Cardiac muscle cell (in vitro differentiated cells and primary cell): ENCODE measurements at regions not wholly inside any gene's neighbourhood (a gene's known extent, or its start where the extent isn't known, plus 50 kb on each side); places are given as distances from the start of the nearest gene placed in this dataset.
A peak's percentile ranks its signal among the peaks of the same experiment; 100 is the strongest.
"Not testable (repeated sequence)": the region's sequence is repeated elsewhere in the genome, so short reads cannot be mapped to it uniquely, and the experiment has no call there.

Experiments used
- DNase-seq, 2 donors: peaks; one replicate each; pipeline versions ENCODE4 v3.0.0 to v3.0.0-alpha.2; 2010 to 2017; ENCODE audit warnings: low read depth in 1 of 2, low spot score in 1 of 2
- H3K27ac ChIP-seq: fragments of 200-600 bp; sonication (generic); 2 replicates; pipeline ENCODE4 v1.5.1; 2016
- H3K27me3 ChIP-seq: fragments of 200-600 bp; sonication (generic); 2 replicates; pipeline ENCODE4 v1.6.0; 2016; ENCODE audit warnings: control low read depth
- H3K36me3 ChIP-seq: fragments of 200-600 bp; sonication (generic); 2 replicates; pipeline ENCODE4 v1.5.1; 2016; ENCODE audit warnings: control low read depth
- H3K4me1 ChIP-seq: fragments of 200-600 bp; sonication (generic); 2 replicates; pipeline ENCODE4 v1.8.1; 2017; ENCODE audit warnings: low read depth, mild to moderate bottlenecking, mixed run types
- H3K4me3 ChIP-seq: fragments of 200-600 bp; sonication (generic); 2 replicates; pipeline ENCODE4 v1.5.1; 2016; ENCODE audit warnings: mild to moderate bottlenecking
- H3K9me3 ChIP-seq: fragments of 200-600 bp; sonication (generic); 2 replicates; pipeline ENCODE4 v1.5.1; 2017; ENCODE audit warnings: low read depth, mild to moderate bottlenecking, control low read depth

DNA sequence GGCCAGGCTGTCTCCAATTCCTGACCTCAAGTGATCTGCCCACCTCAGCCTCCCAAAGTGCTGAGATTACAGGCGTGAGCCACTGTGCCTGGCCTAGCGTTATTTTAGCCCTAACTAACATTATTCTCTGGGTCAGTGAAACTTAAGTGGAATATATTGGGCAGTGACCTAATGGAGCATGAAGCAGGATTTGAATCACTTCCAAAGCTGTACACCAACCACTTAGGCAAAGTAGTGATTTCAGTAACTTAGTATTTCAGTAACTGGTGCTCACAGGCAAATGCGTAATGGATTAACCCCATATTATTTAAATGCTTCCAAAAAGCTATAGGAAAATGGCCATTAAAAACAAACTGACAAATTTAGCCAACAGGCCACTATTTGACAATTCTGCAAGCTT, 142.6 kb downstream of the FAM72B start:
- not testable (repeated sequence) for DNase-seq, H3K36me3 ChIP-seq, H3K27ac ChIP-seq, H3K9me3 ChIP-seq, H3K27me3 ChIP-seq, H3K4me1 ChIP-seq, H3K4me3 ChIP-seq

DNA sequence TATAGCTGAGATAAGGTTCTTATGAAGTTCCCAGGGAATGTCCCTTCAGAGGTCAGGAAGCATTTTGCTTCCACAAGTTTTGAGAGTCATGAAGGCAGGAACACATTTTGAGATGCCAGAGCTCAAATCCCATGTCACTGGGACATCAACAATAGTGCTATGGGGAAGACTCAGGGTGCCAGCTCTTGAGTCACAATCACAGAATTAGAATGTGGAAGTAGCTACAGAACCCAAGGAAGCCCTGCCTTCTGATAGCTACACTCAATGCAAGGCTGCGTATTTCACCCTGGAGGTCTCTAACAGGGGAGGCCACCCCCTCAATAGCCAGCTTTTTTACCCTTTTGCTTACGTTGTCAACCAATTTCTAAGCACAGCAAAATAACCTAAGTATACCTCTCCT, 141.3 kb downstream of the FAM72B start:
- H3K36me3 ChIP-seq = not testable (repeated sequence)

DNA sequence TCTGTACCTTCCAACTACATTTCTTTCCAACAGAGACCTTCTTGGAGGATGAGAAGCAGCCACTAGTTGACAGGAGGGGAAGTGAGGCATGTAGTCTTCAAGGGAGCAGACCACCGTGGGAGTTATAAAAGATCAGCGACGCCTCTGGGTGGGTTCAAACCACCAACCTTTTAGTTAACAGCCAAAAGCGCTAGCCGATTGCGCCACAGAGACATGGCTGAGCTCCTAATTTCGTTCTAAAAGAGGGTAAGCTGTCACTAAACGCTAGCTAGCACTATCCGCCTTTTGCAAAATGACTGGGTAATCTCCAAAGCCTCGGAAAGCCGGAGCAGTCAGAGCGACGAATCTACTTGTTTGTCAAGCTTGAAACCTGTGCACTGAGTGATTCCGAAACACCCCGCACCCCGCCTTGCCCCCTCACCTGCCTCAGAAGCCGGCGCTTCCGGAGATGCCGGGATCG, 135.8 kb downstream of the FAM72B start:
- not testable (repeated sequence) for H3K27ac ChIP-seq, DNase-seq, H3K9me3 ChIP-seq, H3K4me3 ChIP-seq, H3K36me3 ChIP-seq, H3K4me1 ChIP-seq
- peaks cover 42% of the 10 kb centered on the region for H3K27me3 ChIP-seq

More for the DNA sequence above, 141.3 kb downstream of the FAM72B start:
- H3K4me1 ChIP-seq, H3K9me3 ChIP-seq, H3K27ac ChIP-seq, H3K27me3 ChIP-seq, DNase-seq, H3K4me3 ChIP-seq: not testable (repeated sequence)

DNA sequence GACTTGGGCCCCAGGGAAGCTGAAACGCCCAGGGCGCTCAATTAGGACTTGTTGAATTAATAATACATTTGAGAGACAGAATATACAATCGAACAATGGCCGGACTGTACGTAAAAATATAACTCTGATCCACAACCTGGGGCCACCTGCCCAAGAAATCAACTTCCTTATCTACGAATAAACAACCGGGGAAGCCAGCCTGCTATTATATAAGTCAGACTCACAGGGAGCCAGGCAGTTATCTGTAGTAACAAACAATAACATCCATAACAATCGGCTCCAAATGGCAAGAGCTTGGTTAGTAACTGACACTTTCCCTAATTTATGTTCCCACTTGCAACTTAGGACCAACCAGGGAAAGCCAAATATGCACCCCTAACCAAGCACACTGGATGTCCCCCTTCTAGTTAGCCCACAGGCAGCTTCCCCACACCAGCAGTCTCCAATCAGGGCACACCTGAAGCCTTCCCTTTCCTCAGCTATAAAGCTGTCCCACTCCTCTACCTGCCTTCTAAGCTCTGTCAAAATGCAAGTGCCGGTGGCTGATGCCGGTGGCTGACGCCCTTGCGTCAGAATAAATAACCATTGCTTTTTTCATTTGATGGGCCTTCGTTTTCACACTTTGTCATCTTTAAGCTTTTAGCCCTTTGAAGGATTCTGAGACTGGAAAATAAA, 135.2 kb downstream of the FAM72B start:
- H3K27ac ChIP-seq, H3K36me3 ChIP-seq, H3K4me3 ChIP-seq, H3K9me3 ChIP-seq, H3K4me1 ChIP-seq, DNase-seq: not testable (repeated sequence)
- peaks cover 42% of the 10 kb centered on the region for H3K27me3 ChIP-seq

DNA sequence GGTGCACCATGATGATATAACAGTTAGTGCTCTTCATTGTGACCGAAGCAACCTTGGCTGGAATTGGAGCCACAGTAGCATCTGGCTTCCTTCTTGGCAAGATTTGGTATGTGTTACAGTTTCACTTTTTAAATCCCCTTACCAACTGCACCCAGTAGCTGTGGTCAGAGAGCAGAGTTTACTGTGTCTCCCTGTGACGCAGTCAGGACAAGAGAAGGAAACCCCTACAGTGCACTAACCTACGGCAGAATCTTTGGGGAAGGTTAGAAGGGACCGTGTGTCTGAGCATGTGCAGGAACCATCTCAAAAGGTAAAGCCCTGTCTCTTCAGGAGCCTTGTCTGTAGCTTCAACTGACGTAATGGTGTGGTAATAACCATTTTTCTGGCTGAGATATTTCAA, 134.0 kb downstream of the FAM72B start:
- not testable (repeated sequence) for H3K27ac ChIP-seq, H3K4me1 ChIP-seq, H3K36me3 ChIP-seq, H3K4me3 ChIP-seq, DNase-seq, H3K9me3 ChIP-seq
- H3K27me3 ChIP-seq = peaks cover 42% of the 10 kb centered on the region

DNA sequence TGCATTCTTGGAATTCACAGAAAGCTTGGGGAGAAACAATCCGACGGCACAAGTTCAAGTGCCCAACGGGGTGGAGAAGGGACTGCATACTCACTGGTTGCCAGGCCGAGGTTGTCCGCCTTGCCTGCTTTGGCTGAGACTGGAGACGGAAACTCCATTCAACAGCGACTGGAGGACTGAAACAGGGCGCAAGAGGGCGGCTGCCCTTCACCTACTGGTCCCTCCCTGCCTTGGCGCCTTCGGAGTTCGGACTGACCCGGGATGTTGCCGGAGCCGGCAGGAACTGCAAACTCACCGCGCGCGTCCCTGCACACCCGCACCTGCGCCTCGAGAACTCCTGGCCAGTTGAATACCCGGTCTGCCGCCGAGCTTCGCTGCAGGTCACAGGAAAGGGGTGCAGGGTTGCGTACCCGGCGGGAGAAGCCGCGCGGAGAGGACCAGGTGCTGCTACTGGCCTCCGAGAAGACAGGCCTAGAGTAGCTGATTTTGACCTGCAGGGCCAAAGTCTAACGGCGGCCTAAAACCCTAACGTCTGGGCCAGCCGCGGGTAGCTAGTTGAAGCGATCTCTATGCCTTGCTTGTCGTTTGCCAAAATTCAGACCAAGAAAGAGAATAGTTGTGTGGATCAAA, 132.9 kb downstream of the FAM72B start:
- H3K4me1 ChIP-seq, DNase-seq: not testable (repeated sequence)
- H3K27me3 ChIP-seq = peaks cover 45% of the 10 kb centered on the region

DNA sequence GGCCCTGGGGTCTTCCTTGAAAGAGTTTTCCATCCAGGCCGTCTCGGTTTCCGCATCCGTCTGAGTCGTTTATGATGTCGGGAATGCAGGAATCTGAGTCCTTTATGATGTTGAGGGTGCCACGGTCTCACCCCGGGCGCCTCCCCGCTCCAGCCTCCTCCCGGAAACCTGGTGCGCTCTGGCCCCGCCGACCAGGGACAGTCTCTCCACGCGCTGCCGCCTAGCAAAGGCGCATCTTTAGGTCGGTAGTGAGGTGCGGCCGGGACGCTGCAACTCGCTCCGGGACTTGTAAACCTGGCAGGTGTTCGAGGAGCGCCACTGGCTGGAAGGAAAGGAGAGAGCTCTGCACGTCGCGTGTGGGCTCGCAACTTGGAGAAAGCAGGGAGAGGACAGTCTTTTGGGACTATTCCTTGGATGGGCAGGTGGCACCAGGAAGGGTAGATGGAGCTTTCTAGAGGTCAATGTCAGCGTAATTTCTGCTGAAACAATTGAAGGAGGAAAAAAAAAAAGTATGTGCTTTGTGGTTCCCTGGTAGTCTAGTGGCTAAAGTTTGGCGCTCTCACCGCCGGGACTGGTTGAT, 132.0 kb downstream of the FAM72B start:
- not testable (repeated sequence) for H3K27ac ChIP-seq, H3K9me3 ChIP-seq, H3K4me1 ChIP-seq, H3K4me3 ChIP-seq, H3K36me3 ChIP-seq, DNase-seq
- H3K27me3 ChIP-seq = peaks cover 45% of the 10 kb centered on the region

More for the DNA sequence above, 132.9 kb downstream of the FAM72B start:
- H3K27ac ChIP-seq, H3K9me3 ChIP-seq, H3K36me3 ChIP-seq, H3K4me3 ChIP-seq: not testable (repeated sequence)

DNA sequence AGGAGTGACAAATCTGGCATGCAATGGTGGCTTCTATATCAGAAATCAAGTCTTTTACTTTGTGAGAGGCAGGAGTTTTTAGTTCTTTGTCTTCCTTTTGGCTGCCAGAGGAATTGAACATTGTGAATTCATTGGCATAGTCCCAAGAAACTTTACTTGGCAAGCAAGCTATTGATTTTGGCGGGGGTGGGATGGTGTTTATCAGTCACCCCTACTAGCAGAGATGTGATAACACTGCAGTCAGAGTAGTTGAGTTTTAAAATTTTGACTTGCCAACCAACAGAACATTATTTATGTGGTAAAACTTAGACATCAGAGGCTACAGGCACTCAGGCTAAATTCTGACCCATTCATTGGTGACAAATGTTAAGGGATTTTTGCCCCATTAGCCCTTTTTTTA, 129.2 kb downstream of the FAM72B start:
- not testable (repeated sequence) for H3K36me3 ChIP-seq, H3K27ac ChIP-seq, H3K9me3 ChIP-seq, H3K4me3 ChIP-seq, H3K4me1 ChIP-seq
- H3K27me3 ChIP-seq = peaks cover 32% of the 10 kb centered on the region
- peak in 1 of 2 donors; percentile 11 for DNase-seq

DNA sequence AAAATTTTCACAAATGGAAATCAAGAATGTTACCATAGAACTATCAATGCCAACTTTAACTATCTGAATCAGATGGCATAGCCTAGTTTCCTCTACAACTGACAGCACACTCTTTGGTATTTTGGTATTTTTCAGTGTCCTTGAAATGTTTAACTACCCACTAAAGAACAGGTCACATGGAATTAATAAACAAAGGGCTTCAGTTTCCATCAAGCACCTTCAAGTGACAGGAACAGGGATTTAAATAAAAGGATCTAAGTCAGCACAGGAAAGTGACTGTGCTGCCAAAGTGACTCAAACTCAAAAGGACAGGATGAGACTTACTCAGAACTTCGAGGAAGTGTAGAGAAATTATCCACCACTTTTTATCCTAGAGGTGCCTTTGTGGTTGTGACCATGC, 117.2 kb downstream of the FAM72B start:
- H3K36me3 ChIP-seq, DNase-seq, H3K9me3 ChIP-seq, H3K27me3 ChIP-seq, H3K4me1 ChIP-seq, H3K27ac ChIP-seq, H3K4me3 ChIP-seq: not testable (repeated sequence)

DNA sequence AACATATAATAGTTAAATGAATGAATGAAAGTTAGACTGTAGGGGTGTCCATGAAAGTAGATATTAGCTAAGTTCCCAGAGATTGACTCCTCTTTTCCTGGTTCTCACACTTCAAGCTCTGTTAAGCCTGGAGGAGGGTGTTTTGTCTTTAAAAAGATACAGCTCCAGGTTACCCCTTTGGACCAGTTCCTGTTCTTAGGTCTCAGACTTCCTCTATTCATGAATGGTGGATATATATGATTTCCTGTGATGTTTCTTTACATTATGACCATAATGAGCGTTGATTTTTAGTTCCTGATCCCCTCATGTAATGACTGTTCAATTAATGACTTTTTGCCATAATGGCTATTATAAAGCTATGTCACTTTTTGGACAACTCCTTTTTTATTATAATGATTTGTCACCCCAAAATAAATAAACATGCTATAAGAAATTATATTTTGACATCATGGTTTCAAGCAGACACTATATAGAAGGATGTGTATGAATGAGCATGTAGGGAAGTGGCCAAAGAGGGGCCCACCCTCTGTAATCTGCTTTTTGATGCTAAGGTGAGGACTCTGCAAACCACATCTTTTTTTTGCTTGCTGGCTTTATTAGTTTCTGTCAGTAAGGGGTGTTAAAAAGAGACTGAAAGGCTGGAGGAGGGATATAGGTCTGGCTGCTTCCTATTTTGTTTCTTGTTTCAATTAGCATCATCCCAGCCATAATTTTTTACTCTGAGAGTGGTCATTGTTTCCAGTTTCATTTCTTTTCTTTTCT, 115.2 kb downstream of the FAM72B start:
- not testable (repeated sequence) for H3K36me3 ChIP-seq, H3K4me3 ChIP-seq, H3K27ac ChIP-seq, H3K4me1 ChIP-seq, DNase-seq, H3K27me3 ChIP-seq, H3K9me3 ChIP-seq

DNA sequence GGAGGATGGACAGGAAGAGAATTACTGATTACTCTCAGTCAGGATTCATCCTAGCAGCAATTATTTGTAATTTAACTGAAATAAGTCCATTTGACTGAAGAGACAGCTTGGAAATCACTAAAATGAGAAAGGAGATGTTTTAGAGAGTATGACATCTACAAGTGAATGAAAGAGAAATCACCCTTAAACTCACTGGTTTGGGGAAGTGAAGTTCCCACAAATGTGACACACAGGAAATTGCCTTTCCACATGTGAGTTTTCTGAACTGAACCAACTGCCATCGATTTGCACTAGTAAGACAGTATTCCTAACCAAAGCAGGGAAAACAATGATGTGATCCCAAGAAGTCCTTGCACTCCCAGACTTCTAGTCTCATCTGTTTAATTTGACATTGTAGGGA, 110.3 kb downstream of the FAM72B start:
- not testable (repeated sequence) for H3K4me1 ChIP-seq, H3K9me3 ChIP-seq, DNase-seq, H3K27me3 ChIP-seq, H3K27ac ChIP-seq, H3K36me3 ChIP-seq, H3K4me3 ChIP-seq

DNA sequence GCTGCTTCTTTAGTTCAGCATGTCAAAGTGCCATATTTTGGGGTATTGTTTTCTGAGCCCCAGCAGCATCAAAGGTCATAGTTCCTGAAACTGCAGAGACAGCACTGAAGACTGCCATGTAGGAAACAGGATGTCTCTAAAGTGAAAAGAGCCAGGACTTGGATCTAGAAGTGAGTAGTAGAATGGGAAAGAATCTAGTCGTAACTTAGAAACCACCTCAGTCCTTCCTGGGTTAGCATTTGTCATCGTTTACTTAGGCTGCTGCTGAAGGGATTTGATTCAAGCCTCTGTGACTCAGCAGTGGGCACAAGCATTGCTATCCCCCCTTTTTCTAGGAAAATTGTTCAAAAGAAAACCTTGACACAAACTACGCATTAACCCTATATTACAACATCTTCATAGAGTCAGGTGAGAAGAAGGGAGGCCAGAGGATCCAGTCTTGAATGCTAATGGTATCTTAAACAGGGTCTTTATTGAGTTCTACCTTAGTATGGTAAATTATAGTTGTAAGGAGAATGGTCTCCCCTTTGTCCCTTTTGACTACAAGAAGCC, 108.8 kb downstream of the FAM72B start:
- H3K36me3 ChIP-seq, H3K27ac ChIP-seq, H3K9me3 ChIP-seq: not testable (repeated sequence)

DNA sequence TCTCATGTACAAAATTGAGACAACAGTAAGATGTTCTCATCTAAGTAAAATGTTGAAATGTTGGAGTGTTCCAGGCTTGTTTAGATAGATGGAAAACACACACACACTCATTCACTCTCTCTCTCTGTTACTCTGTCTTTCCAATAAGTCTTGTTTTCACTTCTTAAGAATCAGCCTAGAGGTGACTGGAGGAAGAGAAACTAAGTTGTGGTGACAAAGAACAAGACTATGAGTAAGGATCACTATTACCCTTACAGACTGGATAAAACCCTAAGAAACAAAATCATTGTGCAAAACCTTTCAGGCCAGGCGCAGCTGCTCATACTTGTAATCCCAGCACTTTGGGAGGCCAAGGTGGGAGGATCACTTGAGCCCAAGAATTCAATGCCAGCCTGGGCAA, 107.5 kb downstream of the FAM72B start:
- not testable (repeated sequence) for H3K36me3 ChIP-seq, H3K9me3 ChIP-seq, H3K4me1 ChIP-seq, H3K27ac ChIP-seq, DNase-seq, H3K4me3 ChIP-seq, H3K27me3 ChIP-seq

More for the DNA sequence above, 108.8 kb downstream of the FAM72B start:
- not testable (repeated sequence) for H3K27me3 ChIP-seq, DNase-seq, H3K4me3 ChIP-seq, H3K4me1 ChIP-seq
